HG03354 (cell line): ENCODE measurements at regions not wholly inside any gene's neighbourhood (a gene's known extent, or its start where the extent isn't known, plus 50 kb on each side); places are given as distances from the start of the nearest gene placed in this dataset.

Experiments
- ATAC-seq: cut with Tn5 transposase; IDR thresholded peaks from one replicate; pipeline ENCODE4 v1.9.1; 2021; ENCODE audit warnings: mild to moderate bottlenecking; ENCODE audit not compliant: unreplicated experiment, poor library complexity, severe bottlenecking

DNA sequence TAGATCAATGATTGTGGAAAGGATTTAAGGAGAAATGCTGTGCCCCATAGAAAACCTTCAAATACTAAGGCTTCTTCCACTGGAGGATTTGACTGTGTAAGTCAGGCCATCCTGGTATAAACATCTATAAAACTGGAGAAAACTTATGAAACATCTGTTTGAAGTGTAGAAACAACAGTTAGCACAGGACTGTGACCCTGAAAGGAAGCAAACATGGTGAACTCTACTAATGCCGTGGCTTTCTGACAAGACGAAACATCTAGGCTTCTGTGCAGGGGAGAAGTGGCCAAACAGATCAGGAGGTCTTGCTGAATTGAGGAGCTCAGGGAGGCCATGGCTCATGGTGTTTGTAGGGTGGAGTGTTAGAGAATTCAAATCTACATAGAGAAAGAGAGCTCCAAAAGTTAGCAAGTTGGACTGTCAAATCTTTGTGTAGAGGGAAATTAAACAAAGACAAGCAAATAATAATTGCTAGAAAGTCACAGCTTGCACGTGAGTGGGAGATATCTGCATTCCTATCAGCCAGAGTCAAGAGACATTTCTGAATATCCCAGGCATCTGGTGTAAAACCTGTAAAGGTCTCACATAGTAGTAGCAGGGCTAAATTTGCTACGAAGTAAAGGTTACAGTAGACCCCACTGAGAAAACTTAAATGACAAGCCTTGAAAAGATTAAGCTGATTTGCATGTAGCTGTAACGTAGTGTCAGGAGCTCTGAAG lies 566.8 kb upstream of the B3GALT2 start:
- no peak for ATAC-seq

- ATAC-seq = no peak
Measured at GRCh38 chr1:193749868-193750267, 563.5 kb upstream of the B3GALT2 start.

GRCh38 chr1:193747579-193747978 lies 561.2 kb upstream of the B3GALT2 start:
- no peak for ATAC-seq

- no peak for ATAC-seq
Measured at GRCh38 chr1:193741228-193741627, 554.8 kb upstream of the B3GALT2 start.

GRCh38 chr1:193740762-193741161 lies 554.3 kb upstream of the B3GALT2 start:
- ATAC-seq = no peak

GRCh38 chr1:193736507-193736906 lies 550.1 kb upstream of the B3GALT2 start:
- no peak for ATAC-seq

GRCh38 chr1:193733674-193734073 lies 547.3 kb upstream of the B3GALT2 start:
- no peak for ATAC-seq

DNA sequence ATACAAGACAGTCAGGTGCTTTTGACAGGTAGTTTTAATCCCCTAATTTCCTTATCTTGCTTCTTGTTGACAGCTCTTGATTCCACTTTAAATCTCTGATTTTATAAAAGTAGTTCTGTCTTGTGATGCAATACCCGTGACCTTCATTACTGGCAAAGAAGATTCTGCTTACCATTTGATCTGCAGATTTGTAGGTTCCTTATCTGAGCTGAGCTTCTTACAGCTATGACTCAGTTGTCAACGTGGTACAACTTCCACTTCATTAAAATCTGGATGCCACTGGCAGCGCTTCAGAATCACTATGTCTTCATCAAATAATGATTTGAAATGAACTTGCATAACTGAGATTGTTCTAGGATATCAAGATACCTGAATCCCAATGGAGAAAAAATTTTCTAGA lies 543.6 kb upstream of the B3GALT2 start:
- ATAC-seq = no peak

- ATAC-seq = no peak
Measured at GRCh38 chr1:193729429-193729828, 543.0 kb upstream of the B3GALT2 start.

- no peak for ATAC-seq
Measured at GRCh38 chr1:193727850-193728249, 541.4 kb upstream of the B3GALT2 start.

- ATAC-seq = no peak
Measured at GRCh38 chr1:193726722-193727121, 540.3 kb upstream of the B3GALT2 start.

- ATAC-seq = no peak
Measured at GRCh38 chr1:193712392-193712791, 526.0 kb upstream of the B3GALT2 start.

GRCh38 chr1:193709607-193710006 lies 523.2 kb upstream of the B3GALT2 start:
- no peak for ATAC-seq

DNA sequence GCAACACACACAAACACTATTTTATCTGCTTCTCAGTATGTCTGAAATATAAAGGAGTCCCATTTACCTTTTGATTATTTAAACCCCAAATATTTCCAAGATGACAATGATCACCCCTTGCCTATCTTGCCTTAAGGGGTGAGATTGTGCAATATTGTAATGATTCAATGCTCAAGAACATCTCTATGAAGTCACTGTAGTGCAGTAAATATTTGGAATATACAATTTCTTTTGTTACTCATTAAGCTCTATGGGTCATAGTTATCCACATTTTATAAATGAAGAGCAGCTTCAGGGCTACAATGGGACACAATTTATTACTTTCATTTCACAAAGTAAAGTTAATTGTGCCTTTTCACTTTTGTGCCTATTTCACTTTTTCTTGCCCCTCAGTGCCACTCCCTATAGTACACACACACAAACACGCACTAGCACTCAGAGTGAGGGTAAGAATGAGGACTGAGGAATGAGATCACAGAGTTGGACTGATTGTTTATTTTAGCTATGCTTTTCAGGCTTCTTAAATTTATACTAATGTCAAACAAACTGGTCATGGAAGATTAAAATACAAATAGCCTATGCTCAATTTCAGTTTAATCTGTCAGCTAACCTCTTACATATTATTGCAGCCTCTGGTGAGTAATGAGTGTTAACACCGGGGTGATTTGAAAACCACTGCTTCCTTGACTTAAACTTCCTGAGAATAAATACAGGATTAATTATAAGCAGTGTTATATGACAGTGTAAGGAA lies 521.0 kb upstream of the B3GALT2 start:
- no peak for ATAC-seq

DNA sequence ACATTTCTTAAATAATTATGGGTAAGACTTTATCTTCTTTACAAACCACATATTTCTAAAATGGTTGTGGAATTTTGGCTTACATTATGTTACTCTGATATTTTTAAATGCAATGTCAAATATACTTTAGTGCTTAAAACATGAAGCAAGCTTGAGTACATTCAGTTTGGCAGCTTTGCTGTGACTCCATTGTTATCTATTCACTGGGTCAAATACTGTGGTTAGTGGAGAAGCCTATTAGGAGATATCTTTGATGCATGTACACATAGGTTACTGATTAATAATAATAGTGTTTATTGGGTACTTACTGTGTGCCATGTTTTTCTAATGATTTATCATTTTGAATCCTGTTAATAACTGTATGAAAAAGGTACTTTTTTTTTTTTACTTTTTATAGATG lies 520.4 kb upstream of the B3GALT2 start:
- ATAC-seq = no peak

DNA sequence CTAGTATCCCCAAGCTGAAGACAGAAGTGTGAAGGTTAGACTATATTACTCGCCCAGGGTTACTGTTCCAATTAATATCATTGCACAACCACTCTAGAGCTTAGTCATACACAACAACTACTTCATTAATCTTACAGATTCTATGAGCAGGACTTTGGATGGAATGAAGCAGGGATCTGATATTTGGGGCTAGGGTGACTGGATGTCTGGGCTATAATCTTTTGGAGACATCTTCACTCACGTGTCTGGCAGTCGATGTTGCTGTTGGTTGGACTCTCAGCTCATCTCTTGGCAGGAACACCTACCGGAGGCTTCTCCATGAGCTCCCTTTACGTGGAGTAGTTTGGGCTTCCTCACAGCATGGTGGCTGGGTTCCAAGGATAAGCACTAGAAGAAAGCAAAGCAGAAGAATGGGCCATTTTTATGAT lies 519.2 kb upstream of the B3GALT2 start:
- ATAC-seq = no peak

DNA sequence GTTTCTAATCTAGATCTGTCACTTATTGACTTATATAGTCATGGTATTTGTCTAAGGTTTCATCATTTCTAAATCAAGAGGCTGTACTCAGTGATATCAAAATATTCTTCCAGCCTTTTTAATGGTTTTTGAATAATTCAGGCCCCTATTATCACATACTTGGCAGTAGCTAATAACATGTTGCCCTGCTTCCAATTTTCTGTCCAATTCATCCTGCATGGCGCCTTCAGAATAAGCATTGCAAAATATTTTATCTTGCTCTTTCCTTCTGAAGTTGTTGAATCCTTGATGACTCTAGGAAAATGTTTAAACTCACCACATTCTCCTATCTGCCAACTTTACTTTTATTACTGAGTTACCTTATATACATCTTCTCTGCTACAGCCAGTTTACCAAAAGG lies 517.2 kb upstream of the B3GALT2 start:
- ATAC-seq = no peak

GRCh38 chr1:193703121-193703520 lies 516.7 kb upstream of the B3GALT2 start:
- ATAC-seq = no peak

GRCh38 chr1:193701759-193702158 lies 515.3 kb upstream of the B3GALT2 start:
- ATAC-seq = no peak

DNA sequence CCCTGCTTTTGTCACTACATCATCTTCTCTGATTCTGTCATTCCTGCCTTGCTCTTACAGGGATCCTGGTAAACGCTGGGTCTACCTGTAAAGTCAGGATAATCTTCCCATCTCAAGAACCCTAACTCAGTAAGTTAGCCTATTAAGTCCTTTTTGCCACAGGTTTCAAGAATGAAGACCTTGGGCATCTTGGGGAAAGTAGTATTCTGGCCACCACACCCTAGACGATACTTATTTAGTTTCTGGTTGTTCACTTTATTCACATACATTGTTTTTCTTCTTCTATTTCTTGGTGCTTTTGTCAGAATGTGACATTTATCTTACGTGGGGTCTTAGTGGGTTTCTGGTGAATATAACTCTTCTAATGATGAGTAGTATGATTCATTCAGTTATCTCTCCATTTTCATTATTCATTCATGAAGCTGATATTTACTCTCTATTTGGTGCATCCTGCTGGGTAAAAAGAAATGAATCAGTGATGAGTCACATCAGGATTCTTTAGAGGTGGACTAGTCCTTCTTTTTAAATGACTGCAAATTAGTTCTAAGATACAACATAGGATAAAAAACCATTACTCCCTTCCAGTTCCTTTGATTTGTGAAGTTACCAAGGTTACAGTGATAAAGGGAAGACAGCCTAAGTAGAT lies 514.4 kb upstream of the B3GALT2 start:
- no peak for ATAC-seq

GRCh38 chr1:193699261-193699660 lies 512.8 kb upstream of the B3GALT2 start:
- ATAC-seq = no peak
